Astrocyte (in vitro differentiated cells and primary cell): ENCODE measurements at regions not wholly inside any gene's neighbourhood (a gene's known extent, or its start where the extent isn't known, plus 50 kb on each side); places are given as distances from the start of the nearest gene placed in this dataset.

ENCODE experiments used
- DNase-seq: peaks from one replicate; pipeline ENCODE4 v3.0.0-alpha.2; 2010; ENCODE audit warnings: low read depth
- FAIRE-seq: peaks from 2 replicates; lab custom pipeline; 2011; peaks lifted over from hg19 to GRCh38; lab: Jason Lieb, UNC
- H2AFZ ChIP-seq: 2 replicates; pipeline ENCODE4 v1.6.0; 2012; ENCODE audit warnings: low read depth, low read length, inconsistent platforms
- H3K27ac ChIP-seq: 2 replicates; pipeline ENCODE4 v1.5.1; 2011; ENCODE audit warnings: low read depth, low read length, inconsistent platforms
- H3K27me3 ChIP-seq: 2 replicates; pipeline ENCODE4 v1.6.0; 2011; ENCODE audit warnings: low read length, inconsistent platforms; ENCODE audit not compliant: insufficient read depth
- H3K36me3 ChIP-seq: 2 replicates; pipeline ENCODE4 v1.5.1; 2011; ENCODE audit warnings: low read length, inconsistent platforms; ENCODE audit not compliant: insufficient read depth
- H3K4me1 ChIP-seq: 2 replicates; pipeline ENCODE4 v1.5.1; 2011; ENCODE audit warnings: low read length, inconsistent platforms; ENCODE audit not compliant: insufficient read depth
- H3K4me2 ChIP-seq: 2 replicates; pipeline ENCODE4 v1.6.0; 2012; ENCODE audit warnings: low read length, inconsistent platforms
- H3K4me3 ChIP-seq: 2 replicates; pipeline ENCODE4 v1.5.1; 2011; ENCODE audit warnings: low read depth, mild to moderate bottlenecking, low read length, inconsistent platforms; ENCODE audit not compliant: insufficient read depth
- H3K79me2 ChIP-seq: 2 replicates; pipeline ENCODE4 v1.6.0; 2012; ENCODE audit warnings: mild to moderate bottlenecking, low read length, inconsistent platforms; ENCODE audit not compliant: insufficient read depth
- H3K9ac ChIP-seq: 2 replicates; pipeline ENCODE4 v1.6.0; 2012; ENCODE audit warnings: mild to moderate bottlenecking, low read length, inconsistent platforms
- H3K9me3 ChIP-seq: 2 replicates; pipeline ENCODE4 v1.5.1; 2012; ENCODE audit warnings: low read depth, mild to moderate bottlenecking, low read length, inconsistent platforms; ENCODE audit not compliant: insufficient read depth
- H4K20me1 ChIP-seq: 2 replicates; pipeline ENCODE4 v1.6.0; 2012; ENCODE audit warnings: low read length, inconsistent platforms; ENCODE audit not compliant: insufficient read depth
- H3K27ac Mint-ChIP-seq: one replicate; pipeline ENCODE4 v1.8.0; 2021; ENCODE audit warnings: mild to moderate bottlenecking, mixed read lengths; ENCODE audit not compliant: unreplicated experiment
- H3K27me3 Mint-ChIP-seq: one replicate; pipeline ENCODE4 v1.8.0; 2021; ENCODE audit warnings: low read depth, mixed read lengths; ENCODE audit not compliant: unreplicated experiment
- H3K36me3 Mint-ChIP-seq: one replicate; pipeline ENCODE4 v1.8.0; 2021; ENCODE audit warnings: low read depth, mixed read lengths; ENCODE audit not compliant: unreplicated experiment
- H3K4me1 Mint-ChIP-seq: one replicate; pipeline ENCODE4 v1.8.0; 2021; ENCODE audit warnings: low read depth, mixed read lengths; ENCODE audit not compliant: unreplicated experiment
- H3K4me3 Mint-ChIP-seq: one replicate; pipeline ENCODE4 v1.8.0; 2021; ENCODE audit warnings: mild to moderate bottlenecking, moderate library complexity, mixed read lengths; ENCODE audit not compliant: unreplicated experiment
- H3K9me3 Mint-ChIP-seq: one replicate; pipeline ENCODE4 v1.8.0; 2021; ENCODE audit warnings: mild to moderate bottlenecking, mixed read lengths; ENCODE audit not compliant: unreplicated experiment
- EZH2 ChIP-seq: IDR thresholded peaks from 2 replicates; pipeline ENCODE4 v1.6.1; 2012; ENCODE audit warnings: mild to moderate bottlenecking, low read length, inconsistent platforms; ENCODE audit not compliant: insufficient read depth
- TF ChIP-seq, protein P1 (sequence below): IDR thresholded peaks from 2 replicates; pipeline ENCODE4 v1.5.1; 2011; ENCODE audit warnings: low read depth, mild to moderate bottlenecking, inconsistent platforms, low read length, moderate library complexity; ENCODE audit not compliant: insufficient read depth

- no peak overlapping the region for H3K27ac Mint-ChIP-seq
- Histone ChIP-seq H3K79me2 (peaks cover 83% of the 10 kb centered on the region), H3K4me3 (no peak overlapping the region), H3K27me3 (no peaks in the 10 kb centered on the region), H3K36me3 (no peaks in the 10 kb centered on the region), H3K9me3 (no peaks in the 10 kb centered on the region), H4K20me1 (peaks cover 65% of the 10 kb centered on the region), H3K9ac (no peak overlapping the region), H2AFZ (no peak overlapping the region), H3K4me1 (peaks cover 18% of the 10 kb centered on the region), H3K4me2 (no peak overlapping the region), H3K27ac (no peak overlapping the region)
- FAIRE-seq (no peak), DNase-seq (no peak)
- TF ChIP-seq, protein P1, sequence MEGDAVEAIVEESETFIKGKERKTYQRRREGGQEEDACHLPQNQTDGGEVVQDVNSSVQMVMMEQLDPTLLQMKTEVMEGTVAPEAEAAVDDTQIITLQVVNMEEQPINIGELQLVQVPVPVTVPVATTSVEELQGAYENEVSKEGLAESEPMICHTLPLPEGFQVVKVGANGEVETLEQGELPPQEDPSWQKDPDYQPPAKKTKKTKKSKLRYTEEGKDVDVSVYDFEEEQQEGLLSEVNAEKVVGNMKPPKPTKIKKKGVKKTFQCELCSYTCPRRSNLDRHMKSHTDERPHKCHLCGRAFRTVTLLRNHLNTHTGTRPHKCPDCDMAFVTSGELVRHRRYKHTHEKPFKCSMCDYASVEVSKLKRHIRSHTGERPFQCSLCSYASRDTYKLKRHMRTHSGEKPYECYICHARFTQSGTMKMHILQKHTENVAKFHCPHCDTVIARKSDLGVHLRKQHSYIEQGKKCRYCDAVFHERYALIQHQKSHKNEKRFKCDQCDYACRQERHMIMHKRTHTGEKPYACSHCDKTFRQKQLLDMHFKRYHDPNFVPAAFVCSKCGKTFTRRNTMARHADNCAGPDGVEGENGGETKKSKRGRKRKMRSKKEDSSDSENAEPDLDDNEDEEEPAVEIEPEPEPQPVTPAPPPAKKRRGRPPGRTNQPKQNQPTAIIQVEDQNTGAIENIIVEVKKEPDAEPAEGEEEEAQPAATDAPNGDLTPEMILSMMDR: no peak
- no peak for TF ChIP-seq EZH2
- peaks cover 13% of the 10 kb centered on the region for H3K36me3 Mint-ChIP-seq
- no peak overlapping the region for H3K4me3 Mint-ChIP-seq
- no peaks in the 10 kb centered on the region for H3K27me3 Mint-ChIP-seq
- H3K4me1 Mint-ChIP-seq: peaks cover 27% of the 10 kb centered on the region
- H3K9me3 Mint-ChIP-seq: peaks cover 2% of the 10 kb centered on the region
Observed at GRCh38 chr11:8759634-8760033, 77.0 kb downstream of the RPL27A start.

GRCh38 chr11:8760896-8761295 lies 78.3 kb downstream of the RPL27A start:
- Histone ChIP-seq H3K4me2 (no peak overlapping the region), H3K9ac (no peak overlapping the region), H4K20me1 (peaks cover 60% of the 10 kb centered on the region), H3K36me3 (no peaks in the 10 kb centered on the region), H2AFZ (no peak overlapping the region), H3K4me1 (peaks cover 26% of the 10 kb centered on the region), H3K4me3 (no peak overlapping the region), H3K27me3 (no peaks in the 10 kb centered on the region), H3K9me3 (no peaks in the 10 kb centered on the region), H3K79me2 (peaks cover 75% of the 10 kb centered on the region), H3K27ac (no peak overlapping the region)
- peaks cover 11% of the 10 kb centered on the region for H3K36me3 Mint-ChIP-seq
- H3K4me3 Mint-ChIP-seq: no peak overlapping the region
- peaks cover 2% of the 10 kb centered on the region for H3K9me3 Mint-ChIP-seq
- H3K4me1 Mint-ChIP-seq: peaks cover 30% of the 10 kb centered on the region
- no peaks in the 10 kb centered on the region for H3K27me3 Mint-ChIP-seq
- no peak overlapping the region for H3K27ac Mint-ChIP-seq
- TF ChIP-seq EZH2: no peak
- TF ChIP-seq, protein P1: no peak
- DNase-seq (peak; percentile 73), FAIRE-seq (no peak)

GRCh38 chr11:8763070-8763685 lies 80.6 kb downstream of the RPL27A start:
- Histone ChIP-seq H3K79me2 (peaks cover 71% of the 10 kb centered on the region), H3K9ac (no peak overlapping the region), H3K4me2 (no peak overlapping the region), H3K27ac (no peak overlapping the region), H2AFZ (no peak overlapping the region), H4K20me1 (peaks cover 39% of the 10 kb centered on the region), H3K4me3 (no peak overlapping the region), H3K4me1 (peaks cover 33% of the 10 kb centered on the region), H3K27me3 (no peaks in the 10 kb centered on the region), H3K9me3 (no peaks in the 10 kb centered on the region), H3K36me3 (no peaks in the 10 kb centered on the region)
- Mint-ChIP-seq H3K27me3 (no peaks in the 10 kb centered on the region), H3K27ac (no peak overlapping the region), H3K4me1 (peaks cover 34% of the 10 kb centered on the region), H3K4me3 (no peak overlapping the region), H3K9me3 (peaks cover under 1% of the 10 kb centered on the region), H3K36me3 (peaks cover 10% of the 10 kb centered on the region)
- TF ChIP-seq EZH2: no peak
- TF ChIP-seq, protein P1: no peak
- FAIRE-seq: no peak
- DNase-seq: no peak
